NT2/D1 (cell line): ENCODE measurements at regions not wholly inside any gene's neighbourhood (a gene's known extent, or its start where the extent isn't known, plus 50 kb on each side); places are given as distances from the start of the nearest gene placed in this dataset.

ENCODE experiments used
- SUZ12 ChIP-seq: IDR thresholded peaks from 2 replicates; pipeline ENCODE4 v1.6.1; 2011; ENCODE audit not compliant: insufficient read length, insufficient read depth; ENCODE audit errors: extremely low read depth
- YY1 ChIP-seq: IDR thresholded peaks from 2 replicates; pipeline ENCODE4 v1.6.1; 2011; ENCODE audit not compliant: insufficient read length, insufficient read depth

DNA sequence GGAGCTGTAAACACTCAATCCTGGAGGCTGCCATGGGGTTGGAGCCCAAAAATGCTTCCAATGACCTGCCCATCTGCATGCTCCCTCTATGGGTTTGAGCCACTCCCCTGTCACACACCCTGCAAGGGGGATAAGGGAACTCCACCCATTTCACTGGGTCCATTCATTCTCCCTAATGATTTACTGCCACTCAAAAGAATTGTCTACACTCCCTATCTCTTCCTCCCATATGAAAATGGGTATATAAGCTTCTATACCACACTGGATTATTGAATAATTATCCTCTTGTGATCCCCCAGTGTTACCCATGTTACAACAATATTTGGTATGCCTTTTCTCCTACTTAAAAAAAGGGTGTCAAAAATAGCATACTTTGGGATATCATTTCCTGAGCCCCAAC lies 260.8 kb upstream of the CCDC196 start:
- TF ChIP-seq YY1 = no peak
- no peak for TF ChIP-seq SUZ12
